Fibroblast of peridontal ligament (primary cell): ENCODE measurements at regions not wholly inside any gene's neighbourhood (a gene's known extent, or its start where the extent isn't known, plus 50 kb on each side); places are given as distances from the start of the nearest gene placed in this dataset.

Experiments
- DNase-seq: peaks from one replicate; pipeline ENCODE4 v3.0.0-alpha.2; 2010; ENCODE audit errors: extremely low read depth

DNA sequence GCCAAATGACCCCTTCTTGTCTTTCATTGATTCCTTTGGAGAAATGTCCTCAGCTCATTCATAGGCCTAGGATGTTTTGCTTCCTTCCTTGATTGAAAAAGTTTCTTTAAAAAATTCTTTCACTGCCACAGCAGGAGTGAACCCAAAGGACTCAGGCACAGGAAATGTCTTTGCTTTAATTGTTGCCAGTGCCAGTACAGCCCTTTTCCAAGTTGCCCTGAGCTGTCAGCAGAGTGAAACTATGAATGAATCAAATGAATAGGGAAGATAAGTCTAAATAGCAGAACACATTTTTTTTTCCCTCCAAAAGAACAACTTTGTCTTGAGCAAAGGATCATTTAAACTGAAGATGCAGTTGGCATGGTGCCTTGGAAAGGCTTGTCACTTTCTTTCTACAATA is 63.8 kb upstream of the SLC4A4 start:
- peak; percentile 17 for DNase-seq

DNA sequence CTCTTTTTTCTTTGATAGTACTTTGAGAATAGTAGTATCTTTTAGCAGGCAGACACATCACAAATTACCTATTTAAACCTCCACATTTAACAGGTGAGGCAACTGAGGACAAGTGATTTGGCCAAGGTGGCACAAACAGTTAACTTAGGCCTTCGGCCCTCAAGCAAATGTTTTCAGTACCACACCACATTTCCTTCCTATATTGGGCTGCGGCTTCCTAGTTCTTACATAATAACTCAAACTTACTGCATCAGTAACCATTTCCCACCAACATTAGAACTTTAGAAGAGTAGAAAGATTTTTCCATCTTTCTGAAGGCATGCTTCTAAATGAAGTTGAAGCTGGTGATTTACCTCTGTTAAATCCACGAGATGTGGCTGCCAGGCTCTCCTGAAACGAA is 63.2 kb upstream of the SLC4A4 start:
- peak; percentile 27 for DNase-seq

DNA sequence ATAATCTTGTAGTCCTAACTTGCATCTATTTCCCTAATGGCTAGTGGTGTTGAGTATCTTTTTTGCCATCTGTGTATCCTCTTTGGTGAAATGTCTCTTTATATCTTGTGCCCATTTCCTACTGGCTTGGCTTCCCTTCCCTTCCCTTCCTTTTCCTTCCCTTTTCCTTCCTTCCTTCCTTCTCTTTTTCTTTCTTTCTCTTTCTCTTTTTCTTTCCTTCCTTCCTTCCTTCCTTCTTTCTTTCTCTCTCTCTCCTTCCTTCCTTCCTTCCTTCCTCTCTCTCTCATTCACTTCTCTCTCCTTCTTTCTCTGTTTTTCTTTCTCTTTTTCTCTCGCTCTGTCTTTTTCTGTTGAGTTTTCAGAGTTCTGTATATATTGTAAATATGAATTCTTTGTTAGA is 61.5 kb upstream of the SLC4A4 start:
- no peak for DNase-seq

DNA sequence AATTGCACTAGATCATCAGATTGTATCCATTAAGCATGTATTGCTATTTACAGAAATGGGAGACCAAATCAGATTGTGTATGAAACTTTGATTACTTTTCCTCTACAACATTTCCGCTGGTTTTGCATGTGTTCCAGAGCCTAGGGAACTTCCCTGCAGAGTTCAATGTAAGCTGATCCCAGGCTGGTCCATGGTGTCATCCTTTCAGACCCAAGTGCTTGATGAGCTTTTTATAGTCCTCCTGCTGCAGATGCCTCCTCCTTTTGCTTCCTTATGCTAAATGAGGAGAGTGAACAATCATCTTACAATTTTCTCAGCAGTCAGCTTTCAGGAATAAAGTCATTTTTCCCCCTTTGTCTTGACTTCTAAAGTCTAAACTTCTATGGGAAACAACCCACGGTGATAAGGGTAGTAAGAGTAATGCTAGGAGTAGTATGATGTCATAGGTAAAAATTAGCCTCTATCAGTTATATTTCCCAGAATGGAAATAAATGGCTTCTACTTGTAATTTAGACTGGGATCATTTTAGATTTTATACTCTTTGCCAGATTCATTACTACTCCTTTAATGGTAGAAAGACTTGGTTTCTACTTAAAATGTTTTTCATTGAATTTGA is 55.1 kb upstream of the SLC4A4 start:
- peak; percentile 23 for DNase-seq

DNA sequence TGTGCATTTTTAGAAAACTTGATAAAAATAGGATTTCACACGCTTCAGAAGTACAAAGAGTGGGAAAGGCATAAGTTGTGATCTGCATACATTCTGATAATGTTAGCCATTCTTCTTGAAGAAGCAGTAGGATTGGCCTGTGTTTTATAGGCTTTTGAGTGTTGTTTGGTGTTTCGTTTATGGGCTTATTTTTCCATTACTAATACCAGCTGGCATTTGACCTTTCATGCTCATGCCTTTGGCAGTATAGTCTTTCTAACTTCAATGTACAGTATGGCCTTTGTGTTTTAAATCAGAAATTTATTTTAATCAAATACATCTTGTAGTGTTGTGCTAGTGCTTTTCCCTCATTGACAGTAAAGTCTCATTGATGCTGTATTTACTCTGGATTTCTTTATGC is 51.5 kb upstream of the SLC4A4 start:
- no peak for DNase-seq

DNA sequence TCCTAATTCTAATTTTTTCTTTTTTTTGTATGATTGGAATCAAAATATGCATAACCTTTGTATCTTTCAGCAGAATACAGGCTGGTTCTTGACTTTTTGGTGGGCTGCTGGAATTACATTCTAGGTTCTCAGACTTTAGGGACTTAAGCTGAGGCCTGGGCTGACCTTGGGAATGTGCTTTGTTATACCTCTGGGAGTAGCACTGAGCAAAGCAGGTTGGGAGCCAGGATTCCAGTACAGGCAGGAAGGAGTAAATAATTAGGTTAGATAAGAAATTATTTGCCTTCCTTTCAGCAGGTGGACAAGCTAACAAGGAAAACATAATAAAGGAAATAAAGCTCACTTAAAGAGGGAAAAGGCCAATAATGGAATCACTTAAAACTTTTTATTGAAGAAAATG is 49.9 kb upstream of the SLC4A4 start:
- no peak for DNase-seq
